ENCODE measurements at regions not wholly inside any gene's neighbourhood (a gene's known extent, or its start where the extent isn't known, plus 50 kb on each side); places are given as distances from the start of the nearest gene placed in this dataset.

DNA sequence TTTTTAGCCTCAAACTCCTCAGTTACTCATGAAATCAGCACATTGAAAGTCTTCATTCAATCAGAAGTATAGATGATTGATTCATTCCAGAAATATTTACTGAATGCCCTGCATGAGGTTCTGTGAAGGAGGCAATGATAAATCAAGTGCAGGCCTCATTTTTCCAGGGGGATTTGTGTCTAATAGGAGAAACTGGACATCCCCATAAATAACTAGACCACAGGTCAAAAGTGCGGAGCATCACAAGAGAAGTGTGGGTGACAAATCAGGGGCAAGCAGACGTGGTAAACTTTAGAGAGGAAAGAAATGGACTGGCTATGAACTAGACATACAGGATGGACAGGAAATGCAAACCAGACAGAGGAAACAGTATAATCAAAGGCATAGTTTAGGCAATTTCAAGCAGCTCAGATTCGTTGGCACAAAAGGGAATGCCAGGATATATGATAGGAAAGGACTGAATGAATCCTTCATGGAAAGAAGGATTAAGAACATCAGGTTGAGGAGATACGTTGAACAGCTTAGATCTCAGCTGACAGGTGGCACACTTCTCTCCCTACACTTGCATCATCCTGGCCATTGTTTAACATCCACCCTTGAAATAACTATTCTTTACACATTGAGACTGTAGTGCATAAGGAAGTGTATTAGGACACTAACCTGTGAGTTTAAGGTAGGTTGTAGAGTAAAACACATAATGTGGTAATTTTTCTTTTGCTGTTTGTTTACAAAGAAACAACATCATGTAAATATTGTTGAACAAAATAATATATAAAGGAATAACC lies 69.6 kb upstream of the RASGEF1B start:
- TF ChIP-seq, protein P1, sequence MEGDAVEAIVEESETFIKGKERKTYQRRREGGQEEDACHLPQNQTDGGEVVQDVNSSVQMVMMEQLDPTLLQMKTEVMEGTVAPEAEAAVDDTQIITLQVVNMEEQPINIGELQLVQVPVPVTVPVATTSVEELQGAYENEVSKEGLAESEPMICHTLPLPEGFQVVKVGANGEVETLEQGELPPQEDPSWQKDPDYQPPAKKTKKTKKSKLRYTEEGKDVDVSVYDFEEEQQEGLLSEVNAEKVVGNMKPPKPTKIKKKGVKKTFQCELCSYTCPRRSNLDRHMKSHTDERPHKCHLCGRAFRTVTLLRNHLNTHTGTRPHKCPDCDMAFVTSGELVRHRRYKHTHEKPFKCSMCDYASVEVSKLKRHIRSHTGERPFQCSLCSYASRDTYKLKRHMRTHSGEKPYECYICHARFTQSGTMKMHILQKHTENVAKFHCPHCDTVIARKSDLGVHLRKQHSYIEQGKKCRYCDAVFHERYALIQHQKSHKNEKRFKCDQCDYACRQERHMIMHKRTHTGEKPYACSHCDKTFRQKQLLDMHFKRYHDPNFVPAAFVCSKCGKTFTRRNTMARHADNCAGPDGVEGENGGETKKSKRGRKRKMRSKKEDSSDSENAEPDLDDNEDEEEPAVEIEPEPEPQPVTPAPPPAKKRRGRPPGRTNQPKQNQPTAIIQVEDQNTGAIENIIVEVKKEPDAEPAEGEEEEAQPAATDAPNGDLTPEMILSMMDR (IDR thresholded peaks at IDR 0.05) = no peak
- no peak for TF ChIP-seq SIN3A (IDR thresholded peaks at IDR 0.05; ENCODE audit: borderline replicate concordance, insufficient read depth, low read depth, low read length)
- TF ChIP-seq POLR2AphosphoS5 (IDR thresholded peaks at IDR 0.05; ENCODE audit: low read depth, low read length) = no peak
- TF ChIP-seq, protein P2, sequence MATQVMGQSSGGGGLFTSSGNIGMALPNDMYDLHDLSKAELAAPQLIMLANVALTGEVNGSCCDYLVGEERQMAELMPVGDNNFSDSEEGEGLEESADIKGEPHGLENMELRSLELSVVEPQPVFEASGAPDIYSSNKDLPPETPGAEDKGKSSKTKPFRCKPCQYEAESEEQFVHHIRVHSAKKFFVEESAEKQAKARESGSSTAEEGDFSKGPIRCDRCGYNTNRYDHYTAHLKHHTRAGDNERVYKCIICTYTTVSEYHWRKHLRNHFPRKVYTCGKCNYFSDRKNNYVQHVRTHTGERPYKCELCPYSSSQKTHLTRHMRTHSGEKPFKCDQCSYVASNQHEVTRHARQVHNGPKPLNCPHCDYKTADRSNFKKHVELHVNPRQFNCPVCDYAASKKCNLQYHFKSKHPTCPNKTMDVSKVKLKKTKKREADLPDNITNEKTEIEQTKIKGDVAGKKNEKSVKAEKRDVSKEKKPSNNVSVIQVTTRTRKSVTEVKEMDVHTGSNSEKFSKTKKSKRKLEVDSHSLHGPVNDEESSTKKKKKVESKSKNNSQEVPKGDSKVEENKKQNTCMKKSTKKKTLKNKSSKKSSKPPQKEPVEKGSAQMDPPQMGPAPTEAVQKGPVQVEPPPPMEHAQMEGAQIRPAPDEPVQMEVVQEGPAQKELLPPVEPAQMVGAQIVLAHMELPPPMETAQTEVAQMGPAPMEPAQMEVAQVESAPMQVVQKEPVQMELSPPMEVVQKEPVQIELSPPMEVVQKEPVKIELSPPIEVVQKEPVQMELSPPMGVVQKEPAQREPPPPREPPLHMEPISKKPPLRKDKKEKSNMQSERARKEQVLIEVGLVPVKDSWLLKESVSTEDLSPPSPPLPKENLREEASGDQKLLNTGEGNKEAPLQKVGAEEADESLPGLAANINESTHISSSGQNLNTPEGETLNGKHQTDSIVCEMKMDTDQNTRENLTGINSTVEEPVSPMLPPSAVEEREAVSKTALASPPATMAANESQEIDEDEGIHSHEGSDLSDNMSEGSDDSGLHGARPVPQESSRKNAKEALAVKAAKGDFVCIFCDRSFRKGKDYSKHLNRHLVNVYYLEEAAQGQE (IDR thresholded peaks at IDR 0.05; ENCODE audit: insufficient read depth in 1 of 2, low read depth in 2 of 2, low read length in 1 of 2) = no peak
- TF ChIP-seq TCF7L2 (IDR thresholded peaks at IDR 0.05; ENCODE audit: low read depth, low read length) = no peak

Data from Panc1 (cell line).